Left colon (tissue), 2 donors: ENCODE measurements at regions not wholly inside any gene's neighbourhood (a gene's known extent, or its start where the extent isn't known, plus 50 kb on each side); places are given as distances from the start of the nearest gene placed in this dataset.

Source experiments
- ATAC-seq: fragments of 200-7000 bp; cut with Tn5 transposase; one replicate; pipeline ENCODE4 v1.9.1; 2020; ENCODE audit warnings: mild to moderate bottlenecking, moderate library complexity
- DNase-seq, 2 donors: peaks; one replicate each; pipeline ENCODE4 v3.0.0-alpha.2; 2020
- intact Hi-C, 2 donors: fragments of 100-400 bp; cut with DNase I in 1 of 2; cut with micrococcal nuclease in 1 of 2; formaldehyde crosslinking; loops; one replicate each; pipeline versions ENCODE4 v1.11.2 to v1.14.0; 2022; cut with DNase I, micrococcal nuclease
- donor health status: DM: no; HTN: no; CAD: no.
- donor health status: DM: yes; HTN: yes; CAD: no.

DNA sequence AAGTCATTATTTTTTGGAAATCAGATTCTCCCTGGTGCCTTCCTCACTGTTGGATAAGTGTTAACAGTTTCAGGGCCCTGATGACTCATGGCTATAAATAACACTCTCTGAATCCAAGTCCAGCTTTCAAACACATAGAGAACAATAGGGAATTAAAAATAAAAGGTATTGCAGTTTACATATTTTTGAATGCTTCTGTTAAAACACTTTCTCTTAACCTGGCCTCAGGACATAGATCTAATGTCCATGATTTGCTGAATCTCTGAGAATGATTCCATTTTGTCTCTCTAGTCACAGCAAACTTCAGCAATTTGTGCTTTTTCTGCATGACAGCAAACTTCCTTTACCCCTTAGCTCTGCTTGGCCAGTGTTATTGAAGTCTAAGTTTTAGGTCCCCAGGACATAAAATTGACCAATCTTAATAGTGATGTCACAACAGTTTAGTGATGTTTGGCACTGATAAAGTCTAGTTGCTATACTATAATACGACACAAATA, 1192.4 kb upstream of the CITED2 start:
- no peak for ATAC-seq
- no peak for DNase-seq
- intact Hi-C loops = no loop called here

DNA sequence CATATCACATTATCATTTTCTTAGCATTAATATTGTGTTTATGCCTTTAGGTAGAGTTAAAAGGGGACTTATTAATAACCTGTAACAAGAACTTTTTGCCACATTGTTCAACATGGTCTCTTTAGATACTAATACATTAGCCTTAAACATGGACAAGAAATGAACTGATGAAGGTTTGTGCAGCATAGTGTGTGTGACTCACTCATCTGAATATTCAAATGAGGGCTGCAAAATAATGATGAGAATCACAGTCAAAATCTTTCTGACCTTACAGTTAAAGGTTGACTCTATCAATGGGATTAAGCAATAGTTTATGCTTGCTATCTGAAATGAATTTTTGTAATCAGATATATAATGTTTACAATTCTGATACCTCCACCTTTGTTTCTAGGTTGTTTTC, 1189.3 kb upstream of the CITED2 start:
- DNase-seq (no peak), ATAC-seq (no peak)
- intact Hi-C loops = no loop called here

DNA sequence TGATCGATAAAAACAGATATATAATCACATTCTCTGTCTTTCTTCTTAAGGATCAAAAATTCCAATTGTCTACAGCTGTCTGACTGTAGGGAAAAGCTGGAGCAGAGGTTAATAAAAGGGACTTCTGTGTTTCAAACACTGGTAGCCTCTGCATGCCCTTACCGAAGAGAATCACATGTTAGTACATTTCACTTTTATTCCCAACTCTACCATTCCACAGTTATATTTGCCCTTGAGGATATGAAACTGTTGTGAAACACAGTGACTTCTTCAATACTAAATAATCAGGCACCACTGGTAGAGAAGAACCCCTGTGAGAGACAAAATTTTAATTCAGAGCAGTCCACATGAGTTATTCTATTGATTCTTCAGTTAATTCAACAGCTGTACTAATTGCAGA, 1187.3 kb upstream of the CITED2 start:
- ATAC-seq = no peak
- no peak for DNase-seq
- intact Hi-C loops = no loop called here

DNA sequence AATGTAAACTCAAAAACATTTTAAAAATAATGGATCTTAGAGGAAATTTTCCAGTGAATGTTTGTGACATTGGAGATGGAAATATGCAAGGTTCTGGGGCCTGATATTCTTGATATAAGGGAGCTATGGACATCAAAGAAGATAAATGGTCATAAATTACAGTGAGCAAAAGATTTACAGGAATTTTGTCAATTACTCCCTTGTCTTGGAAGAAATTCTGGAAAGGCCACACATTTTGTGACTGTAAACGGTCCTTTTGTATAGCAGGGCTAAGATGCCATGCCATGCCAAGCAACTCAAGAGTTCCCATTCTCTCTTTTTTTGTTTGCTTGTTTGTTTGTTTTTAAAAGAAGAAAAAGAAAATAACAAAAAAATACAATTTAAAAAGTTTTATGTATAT, 1186.2 kb upstream of the CITED2 start:
- DNase-seq = no peak
- intact Hi-C loops = no loop called here
- ATAC-seq = no peak

DNA sequence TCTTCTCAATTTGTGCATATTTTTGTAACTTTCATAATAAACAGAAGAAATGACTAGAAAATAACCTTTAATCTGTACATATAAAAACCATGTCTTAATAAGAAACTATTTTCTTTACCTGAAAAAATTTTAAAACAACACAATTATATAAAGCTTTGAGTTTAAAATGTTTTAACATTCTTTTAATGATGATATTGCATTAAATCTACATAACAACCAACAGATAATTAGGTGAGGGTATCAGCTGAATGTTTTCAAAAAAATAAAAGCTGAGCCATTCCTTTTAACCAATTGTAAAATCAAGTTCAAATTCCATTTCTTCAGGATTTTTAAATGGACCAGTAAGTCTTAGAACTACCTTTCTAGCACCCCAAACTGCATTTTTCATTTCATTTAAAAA, 1185.0 kb upstream of the CITED2 start:
- no peak for ATAC-seq
- DNase-seq = no peak

DNA sequence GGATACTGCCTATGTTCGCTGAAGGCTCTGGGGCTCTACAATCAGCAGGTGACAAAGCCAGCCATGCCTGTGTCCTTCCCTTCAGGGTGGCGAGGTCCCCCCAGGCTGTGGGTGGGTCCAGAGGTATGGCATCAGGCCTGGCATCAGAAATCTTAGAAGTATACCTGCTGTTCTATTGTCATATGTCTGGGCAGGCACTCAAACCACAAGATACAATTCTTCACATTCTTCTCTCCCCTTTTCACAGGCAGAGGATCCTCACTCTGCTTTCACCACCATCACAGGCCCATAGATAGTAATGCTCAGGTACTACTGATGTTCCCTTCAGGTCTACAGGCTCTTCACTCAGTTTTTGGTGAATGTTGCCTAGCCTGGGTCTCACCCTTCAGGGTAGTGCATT, 1180.0 kb upstream of the CITED2 start:
- DNase-seq (no peak), ATAC-seq (no peak)
- intact Hi-C loops = no loop called here

More for the DNA sequence above, 1185.0 kb upstream of the CITED2 start:
- intact Hi-C loops = no loop called here

DNA sequence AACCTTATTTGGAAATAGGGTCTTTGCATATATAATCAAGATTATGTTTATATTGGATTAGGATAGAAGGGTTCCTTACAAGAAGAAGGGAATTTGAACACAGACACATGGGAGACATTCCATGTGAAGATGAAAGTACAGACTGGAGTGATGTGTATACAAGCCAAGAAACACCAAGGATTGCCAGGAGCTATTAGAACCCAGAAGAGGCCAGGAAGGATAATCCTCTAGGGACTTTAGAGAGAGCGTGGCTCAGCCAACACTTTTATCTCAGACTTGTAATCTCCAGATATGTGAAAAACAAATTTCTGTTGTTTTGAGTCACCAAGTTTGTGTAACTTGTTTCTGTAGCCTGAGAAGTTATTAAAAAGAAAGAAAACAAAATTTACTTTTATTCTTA, 1173.9 kb upstream of the CITED2 start:
- DNase-seq (no peak), ATAC-seq (no peak)
- intact Hi-C loops = no loop called here

DNA sequence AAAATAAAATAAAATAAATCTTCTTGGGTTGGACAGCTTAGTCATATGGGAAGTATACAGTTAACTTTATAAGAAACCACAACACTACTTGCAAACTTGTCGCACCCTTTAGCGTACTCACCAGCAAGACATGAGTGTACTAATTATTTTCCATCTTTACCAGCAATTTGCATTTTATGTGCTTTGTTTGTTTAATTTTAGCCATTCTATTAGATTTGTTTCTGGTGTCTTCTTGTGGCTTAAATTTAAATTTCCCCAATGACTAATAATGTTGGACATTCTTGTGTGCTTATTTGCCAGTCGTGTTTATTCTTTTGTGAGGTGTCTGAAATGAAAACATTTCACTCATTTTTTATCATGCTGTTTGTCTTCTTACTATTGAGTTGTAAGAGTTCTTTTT, 1172.2 kb upstream of the CITED2 start:
- intact Hi-C loops = no loop called here
- no peak for DNase-seq
- no peak for ATAC-seq

DNA sequence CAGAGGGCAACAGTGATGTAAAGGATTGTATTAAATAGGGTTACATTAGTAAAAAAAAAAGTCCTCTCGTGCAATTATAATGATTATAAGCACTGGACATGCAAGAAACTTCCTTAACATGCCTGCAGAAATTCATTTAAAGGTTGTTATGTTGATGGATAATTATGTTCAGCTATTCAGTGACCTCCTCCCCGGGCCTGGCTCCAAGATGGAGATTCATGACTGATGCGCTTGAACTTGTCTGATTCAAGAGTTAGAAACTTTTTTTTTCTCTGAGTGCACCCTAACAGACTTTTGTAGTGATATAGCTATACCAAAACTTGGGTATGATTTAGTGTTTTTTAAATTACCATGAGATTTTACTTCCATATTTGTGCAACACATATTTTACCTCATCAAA, 1170.0 kb upstream of the CITED2 start:
- intact Hi-C loops = no loop called here
- DNase-seq (no peak), ATAC-seq (no peak)

DNA sequence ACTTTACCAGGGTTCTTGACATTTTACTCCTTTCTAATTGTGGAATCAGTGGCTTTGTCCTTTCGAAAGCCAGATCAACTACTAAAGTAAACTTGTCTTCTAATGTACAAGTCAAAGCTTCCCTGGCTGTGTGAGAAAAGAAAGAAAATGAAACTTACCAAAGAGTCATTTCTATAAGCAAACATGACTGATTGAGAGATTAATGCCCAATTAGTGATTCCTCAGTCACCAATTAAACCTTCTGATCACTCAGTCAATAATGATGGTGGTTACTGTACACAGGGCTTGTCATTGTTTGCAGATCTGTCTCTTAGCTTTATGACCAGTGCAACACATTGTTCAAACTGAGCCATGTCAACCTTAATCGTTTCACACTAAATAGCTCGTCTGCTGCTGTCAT, 1168.4 kb upstream of the CITED2 start:
- ATAC-seq = no peak
- DNase-seq = no peak
- intact Hi-C loops = no loop called here

DNA sequence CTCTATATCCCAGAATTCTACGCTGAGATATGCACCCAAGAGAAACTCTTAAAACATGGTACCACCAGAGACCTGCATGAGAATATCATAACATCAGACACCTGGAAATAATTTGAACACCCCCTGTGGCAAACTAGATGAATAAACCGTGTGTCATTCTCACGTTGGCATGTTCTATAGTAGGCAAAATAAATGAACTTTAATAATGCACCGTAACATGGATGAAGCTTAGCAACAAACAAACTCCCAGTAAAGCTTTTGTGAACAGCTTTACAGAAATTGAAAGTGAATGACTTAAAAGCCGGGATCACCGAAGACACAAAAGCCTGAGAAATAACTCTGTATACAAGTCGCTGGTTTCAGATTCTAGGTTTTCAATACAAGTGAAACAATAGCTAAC, 1166.8 kb upstream of the CITED2 start:
- intact Hi-C loops = no loop called here
- ATAC-seq (no peak), DNase-seq (no peak)

DNA sequence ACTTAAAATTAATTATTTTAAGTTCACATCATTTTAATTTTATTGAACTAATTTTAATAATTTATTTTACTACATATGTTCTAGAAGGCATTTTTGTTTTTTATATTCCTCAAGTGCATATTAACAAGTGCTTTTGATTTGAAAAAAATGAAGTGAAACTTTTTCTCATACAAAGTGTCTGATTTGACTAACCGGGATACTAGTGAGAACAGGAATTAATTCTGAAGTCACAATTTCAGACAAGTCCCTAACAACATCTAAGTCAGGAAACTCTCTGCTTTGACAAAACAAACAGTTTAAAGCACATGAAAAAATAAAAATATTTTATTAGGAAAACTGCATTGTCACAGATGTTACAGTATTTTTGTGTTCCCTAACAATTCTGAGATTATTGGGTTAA, 1166.3 kb upstream of the CITED2 start:
- DNase-seq (no peak), ATAC-seq (no peak)
- intact Hi-C loops = no loop called here

DNA sequence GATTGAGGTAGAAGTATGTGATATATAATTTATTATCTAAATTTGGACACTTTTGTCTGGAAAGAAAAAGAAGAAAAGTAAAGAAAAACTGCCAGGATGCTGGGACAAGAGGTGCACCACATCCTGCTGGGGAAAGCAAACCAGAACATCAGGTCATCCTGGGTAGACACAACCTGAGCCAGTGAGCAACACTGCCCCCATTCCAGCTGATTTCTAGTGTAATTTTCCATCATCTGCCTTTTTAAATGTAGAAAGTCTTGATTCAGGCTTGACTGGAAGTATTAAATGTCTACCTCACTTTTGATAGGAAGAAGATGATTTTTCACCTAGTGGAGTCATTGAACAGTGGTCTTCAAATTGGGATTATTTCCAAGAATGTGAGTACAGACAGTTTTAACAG, 1164.5 kb upstream of the CITED2 start:
- DNase-seq (no peak), ATAC-seq (no peak)
- intact Hi-C loops = no loop called here

DNA sequence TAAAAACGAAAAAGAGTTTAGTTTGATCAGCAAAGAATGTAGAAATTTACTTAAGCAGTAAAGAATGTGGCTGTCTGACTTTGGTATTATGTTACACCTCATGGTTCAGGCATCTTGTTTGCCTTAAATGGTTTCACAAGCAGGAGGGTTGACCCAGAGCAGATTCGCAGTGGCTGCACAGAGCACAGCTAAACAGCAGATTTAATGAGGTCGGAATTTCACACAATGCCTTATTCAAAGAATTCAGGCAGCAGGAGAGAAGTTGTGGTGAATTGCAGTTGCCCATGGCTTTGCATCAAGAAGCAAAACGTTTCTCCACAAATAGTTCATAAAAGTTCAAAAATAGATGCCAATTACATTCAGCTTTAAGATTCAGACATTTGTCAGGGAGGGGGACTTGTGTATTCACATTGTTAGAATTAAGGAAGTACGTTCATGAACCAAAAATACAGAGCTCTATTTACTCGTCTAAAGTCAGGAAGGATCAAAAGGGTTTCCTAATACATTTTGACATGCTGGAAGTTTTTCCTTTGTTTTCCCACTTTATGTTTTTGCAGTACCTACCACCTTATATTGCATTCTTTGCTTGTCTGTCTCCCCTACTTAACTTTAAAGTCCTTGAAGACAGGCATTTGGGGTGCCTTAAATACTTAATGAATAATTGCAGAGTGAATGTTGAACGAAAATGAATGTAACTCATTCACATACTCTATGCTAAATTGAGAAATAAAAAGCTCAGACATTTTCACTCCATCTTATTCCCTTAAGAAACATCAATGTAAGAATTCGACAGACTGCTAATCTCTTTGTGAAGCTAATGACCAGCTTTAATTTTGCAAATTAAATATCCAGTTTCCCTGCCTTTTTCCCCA, 1163.6 kb upstream of the CITED2 start:
- ATAC-seq = no peak
- intact Hi-C loops = no loop called here
- no peak for DNase-seq

DNA sequence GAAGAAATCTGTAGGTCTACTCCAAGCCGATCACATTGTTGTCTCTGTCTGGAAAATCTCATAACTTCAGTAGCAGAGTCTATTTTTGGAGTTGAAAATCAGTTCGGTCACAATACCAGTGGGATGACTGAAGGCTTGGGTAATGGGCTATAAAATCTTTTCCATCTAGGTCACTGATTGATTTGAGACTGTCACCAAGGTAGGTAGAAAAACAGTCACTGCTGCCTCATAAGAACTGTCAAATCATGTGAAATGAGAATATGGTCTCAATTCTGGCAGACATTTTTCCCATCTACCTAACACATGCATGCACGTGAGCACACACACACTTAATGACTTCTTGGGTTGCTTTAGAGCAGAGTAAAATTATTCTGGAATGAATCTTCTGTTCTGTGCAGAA, 1162.8 kb upstream of the CITED2 start:
- DNase-seq (no peak), ATAC-seq (no peak)
- intact Hi-C loops = no loop called here

DNA sequence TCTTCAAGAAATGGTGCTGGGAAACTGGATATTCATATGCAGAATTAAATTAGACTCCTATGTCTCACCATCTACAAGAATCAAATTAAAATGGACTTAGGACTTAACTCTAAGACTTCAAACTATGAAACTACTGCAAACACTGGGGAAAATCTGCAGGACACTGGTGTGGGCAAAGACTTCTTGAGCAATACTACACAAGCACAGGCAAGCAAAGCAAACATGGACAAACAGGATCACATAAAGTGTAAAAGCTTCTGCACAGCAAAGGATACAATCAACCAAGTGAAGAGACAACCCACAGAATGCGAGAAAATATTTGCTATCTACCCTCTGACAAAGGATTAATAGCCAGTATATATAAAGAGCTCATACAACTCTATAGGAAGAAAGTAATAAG, 1161.1 kb upstream of the CITED2 start:
- intact Hi-C loops = no loop called here
- ATAC-seq = no peak
- no peak for DNase-seq

DNA sequence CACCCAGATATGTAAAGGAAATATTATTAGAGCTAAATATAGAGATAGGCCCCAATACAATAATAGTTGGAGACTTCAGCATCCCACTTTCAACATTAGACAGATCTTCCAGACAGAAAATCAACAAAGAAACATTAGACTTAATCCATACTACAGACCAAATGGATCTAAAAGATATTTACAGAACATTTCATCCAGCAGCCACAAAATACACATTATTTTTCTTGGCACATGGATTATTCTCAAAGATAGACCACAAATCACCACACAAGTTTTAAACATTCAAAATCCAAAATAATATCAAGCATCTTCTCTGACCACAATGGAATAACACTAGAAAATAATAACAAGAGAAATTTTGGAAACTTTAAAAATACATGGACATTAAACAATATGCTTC, 1159.1 kb upstream of the CITED2 start:
- DNase-seq = no peak
- ATAC-seq = no peak

DNA sequence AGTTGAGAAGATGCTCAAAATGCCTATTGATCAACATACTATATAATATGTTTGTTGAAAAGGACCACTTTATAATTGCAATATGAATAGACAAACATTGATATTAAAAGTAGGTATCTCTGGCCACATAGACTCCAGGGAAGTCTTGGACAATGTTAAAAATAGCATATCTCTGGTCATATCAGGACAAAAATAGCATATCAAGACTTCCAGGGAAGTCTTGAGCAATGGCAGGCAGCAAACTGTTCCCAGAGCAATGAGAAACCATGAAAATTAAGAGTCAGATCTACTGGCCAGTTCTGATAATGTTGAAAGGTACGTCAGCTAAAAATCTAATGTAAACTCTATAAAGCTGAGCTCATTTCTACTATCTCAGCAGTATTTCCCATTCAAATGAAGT, 1130.3 kb upstream of the CITED2 start:
- DNase-seq = no peak
- intact Hi-C loops = no loop called here
- no peak for ATAC-seq

More for the DNA sequence above, 1159.1 kb upstream of the CITED2 start:
- intact Hi-C loops = no loop called here

DNA sequence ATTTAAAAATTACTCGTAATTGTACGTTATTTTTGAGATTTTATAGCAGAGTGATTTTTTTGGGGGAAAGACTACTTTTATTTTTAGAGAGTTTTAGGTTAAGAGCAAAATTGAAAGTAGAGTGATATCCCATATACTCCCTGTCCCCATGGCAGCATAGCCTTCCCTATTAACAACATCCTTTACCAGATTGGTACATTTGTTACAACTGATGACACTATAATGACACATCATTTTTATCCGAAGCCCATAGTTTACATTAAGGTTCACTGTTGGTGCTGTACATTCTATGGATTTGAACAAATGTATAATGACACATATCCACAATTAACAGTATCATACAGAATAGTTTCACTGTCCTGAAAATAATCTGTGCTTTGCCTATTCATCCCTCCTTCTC, 1126.4 kb upstream of the CITED2 start:
- DNase-seq (no peak), ATAC-seq (no peak)
- intact Hi-C loops = no loop called here

DNA sequence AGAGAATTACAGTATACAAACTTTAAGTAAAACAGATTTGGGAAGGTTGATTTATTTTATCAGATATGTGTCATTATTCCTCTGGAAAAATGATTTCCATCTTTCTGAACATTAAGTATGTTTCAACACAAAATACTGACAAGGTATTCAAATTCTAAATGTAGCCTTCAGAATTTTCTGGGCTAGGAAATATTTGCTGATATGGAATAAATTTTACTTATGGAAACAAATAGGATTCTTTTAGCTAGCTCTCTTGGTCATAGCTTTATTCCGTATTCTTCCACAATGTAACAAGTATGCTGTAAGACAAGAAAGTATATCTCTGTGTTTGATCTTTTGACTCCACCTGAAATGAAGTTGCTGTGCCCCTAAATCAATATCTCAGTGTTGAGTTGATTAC, 1125.2 kb upstream of the CITED2 start:
- DNase-seq (no peak), ATAC-seq (no peak)
- intact Hi-C loops = no loop called here
